GM19463 (cell line): ENCODE measurements at regions not wholly inside any gene's neighbourhood (a gene's known extent, or its start where the extent isn't known, plus 50 kb on each side); places are given as distances from the start of the nearest gene placed in this dataset.
"Not testable (repeated sequence)": the region's sequence is repeated elsewhere in the genome, so short reads cannot be mapped to it uniquely, and the experiment has no call there.

Source experiments
- ATAC-seq: cut with Tn5 transposase; IDR thresholded peaks from one replicate; pipeline ENCODE4 v1.9.1; 2021; ENCODE audit warnings: mild to moderate bottlenecking, moderate library complexity; ENCODE audit not compliant: unreplicated experiment

GRCh38 chr7:51593628-51594027 is 277.0 kb upstream of the COBL start:
- ATAC-seq: no peak

DNA sequence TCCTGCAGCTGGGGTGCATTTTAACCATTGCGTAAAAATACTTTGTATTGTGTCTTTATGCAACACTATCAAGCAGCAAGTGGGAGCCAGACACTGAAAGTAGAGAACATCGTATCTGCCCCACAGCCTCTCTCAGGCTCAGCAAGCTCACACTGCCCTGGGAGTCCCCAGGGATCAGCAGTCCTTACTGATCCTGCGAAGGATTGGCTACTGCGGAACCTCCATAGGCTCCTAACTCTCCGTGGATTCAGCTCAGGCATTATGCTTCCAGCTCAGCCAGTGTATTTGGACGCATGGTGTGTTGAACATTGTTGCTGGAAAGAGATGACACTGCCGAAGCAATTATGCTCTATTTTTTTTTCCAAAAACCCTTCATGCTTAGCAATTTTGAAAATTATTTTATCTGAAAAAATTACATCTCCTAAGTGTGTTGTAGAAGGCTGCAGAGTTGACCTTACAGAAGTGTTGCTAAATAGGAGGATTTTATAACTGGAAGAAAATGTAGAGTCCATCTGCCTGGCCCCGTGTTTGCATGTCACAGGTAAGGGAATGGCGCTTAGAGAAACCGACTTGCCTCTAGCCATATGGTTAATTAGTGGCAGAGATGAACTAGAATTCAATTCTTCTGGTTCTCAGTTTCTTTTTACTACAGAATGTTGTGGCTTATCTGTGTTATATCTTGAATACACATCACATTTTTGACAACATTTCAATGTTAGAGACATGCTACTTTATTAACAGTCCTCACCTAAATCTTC is 276.4 kb upstream of the COBL start:
- no peak for ATAC-seq

DNA sequence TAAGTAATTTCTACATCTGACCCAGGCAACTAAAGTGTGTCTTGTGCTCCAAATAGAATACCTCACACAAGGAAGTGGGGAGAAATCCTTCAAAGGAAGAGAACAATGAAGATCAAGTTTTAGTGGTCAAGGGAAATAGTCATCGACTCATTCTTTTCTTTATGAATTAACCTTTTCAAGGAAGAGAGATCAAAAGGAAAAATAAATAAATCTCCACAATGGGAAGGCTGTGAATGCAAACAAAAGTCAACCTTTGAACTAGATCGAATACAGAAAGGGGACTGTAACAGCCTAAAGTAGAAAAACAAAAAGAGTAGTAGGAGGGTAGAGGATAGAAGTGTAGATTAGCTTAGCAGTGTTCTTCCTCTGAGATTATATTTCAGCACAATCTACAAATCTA is 274.6 kb upstream of the COBL start:
- no peak for ATAC-seq

- ATAC-seq: no peak
These were observed 274.1 kb upstream of the COBL start for GRCh38 chr7:51590746-51591145.

GRCh38 chr7:51589111-51589510 is 272.5 kb upstream of the COBL start:
- no peak for ATAC-seq

DNA sequence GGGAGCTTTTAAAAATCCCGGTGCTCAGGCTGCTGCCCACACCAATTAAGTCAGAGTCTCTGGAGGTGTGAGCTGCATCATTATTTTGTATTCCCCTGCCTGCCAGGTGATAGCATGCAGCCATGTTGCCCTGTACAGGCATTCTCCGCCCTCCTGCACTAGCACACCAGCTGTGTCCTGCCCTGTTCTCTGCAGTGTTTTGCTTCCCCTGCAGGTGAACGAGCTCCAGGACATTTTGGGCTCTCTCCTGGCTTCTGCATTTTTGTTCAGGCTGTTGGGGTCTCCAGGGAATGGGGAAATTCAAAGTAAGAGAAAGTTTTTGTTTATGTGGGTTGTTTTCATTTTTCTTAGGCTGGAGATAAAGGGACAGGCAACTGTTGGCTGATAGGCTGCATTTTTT is 271.0 kb upstream of the COBL start:
- no peak for ATAC-seq

DNA sequence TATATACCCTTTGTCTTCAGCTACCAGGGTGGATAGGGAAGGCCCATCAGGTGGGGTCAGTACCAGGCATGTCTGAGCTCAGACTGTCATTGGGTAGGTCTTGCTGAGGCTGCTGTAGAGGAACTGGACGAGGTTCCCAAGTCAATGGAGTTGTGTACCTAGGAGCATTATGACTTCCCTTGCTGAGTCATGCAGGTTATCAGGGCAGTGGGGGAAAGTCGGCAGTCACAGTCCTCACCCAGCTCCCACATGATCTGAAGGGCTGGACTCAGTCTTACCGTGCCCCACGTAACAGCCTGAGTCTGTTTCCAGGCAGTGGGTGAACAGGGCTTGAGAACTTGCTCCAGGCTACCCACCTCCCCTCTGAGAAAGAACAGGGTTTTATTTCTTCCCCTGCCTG is 260.8 kb upstream of the COBL start:
- ATAC-seq: no peak

DNA sequence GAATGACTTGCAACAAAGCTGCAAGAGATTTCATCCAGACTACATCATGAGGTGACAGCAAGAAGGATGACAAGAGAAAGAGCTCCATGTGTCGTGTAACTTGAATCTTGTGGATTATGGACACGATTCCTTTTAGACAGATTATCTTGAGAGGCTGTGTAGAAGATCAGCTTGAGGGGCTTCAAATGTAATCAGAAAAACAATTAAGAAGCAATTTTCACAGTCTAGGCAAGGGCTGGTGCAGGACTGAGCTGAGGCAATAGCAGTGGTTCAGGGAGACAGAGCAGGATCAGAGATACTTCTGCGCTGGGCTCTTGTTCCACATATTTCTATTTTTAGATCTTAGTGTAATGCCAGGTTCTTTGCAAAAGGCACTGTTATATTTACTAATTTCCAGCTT is 253.0 kb upstream of the COBL start:
- ATAC-seq: no peak

DNA sequence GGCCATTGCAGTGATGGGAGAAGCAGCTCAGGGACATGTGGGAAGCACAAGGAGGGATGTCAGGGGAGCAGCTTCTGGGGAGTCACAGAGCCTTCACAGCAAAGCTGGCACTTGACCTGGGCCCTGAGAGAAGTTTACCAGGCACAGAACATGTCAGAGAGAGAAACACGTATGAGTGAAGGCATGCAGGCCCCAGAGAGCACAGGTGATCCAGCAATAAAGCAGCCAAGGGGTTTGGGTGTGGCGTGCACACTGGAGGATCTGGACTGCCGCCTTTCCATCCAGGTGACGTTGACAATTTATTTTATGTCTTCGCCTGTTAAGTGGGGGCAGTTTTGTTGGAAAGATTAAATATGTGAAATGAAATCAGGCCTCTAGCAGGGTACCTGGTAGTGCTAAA is 252.6 kb upstream of the COBL start:
- no peak for ATAC-seq

DNA sequence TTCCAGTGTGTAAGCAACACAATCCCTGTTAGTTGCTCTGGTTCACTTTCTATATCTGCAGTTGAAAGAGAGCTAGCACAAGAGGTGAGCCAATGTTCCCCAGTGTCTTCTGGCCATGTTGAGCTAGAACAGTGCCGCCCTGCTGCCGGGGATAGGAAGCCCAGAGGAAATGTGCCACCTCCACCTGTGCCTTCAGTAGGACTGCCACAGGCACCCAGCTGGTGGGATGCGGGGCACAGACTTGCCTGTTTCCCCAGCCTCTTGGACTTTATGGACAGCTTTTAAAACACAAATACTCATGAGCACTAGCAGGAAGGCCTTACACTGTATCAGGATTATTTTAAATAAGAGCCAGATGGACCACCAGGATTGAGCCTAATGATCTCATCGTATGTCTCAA is 234.5 kb upstream of the COBL start:
- ATAC-seq: no peak

DNA sequence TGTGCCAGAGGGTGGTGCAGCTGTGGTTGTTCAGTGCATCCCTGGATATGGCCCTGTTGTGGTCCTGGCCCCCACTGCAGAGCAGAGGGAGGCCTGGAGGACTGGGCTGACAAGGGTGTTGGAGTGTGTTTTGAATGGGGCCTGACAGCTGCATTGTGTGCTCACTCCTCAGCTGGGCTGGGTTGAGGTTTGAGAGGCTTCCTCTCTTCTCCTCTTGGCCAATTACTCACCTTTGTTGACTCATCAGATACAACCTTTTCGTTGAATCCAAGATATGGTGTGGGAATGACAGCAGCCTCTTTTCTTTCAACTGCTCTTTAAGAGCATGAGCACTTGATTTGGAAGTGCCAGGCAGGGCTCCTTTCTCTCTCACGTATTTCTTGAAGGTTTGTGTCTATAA is 228.5 kb upstream of the COBL start:
- no peak for ATAC-seq

DNA sequence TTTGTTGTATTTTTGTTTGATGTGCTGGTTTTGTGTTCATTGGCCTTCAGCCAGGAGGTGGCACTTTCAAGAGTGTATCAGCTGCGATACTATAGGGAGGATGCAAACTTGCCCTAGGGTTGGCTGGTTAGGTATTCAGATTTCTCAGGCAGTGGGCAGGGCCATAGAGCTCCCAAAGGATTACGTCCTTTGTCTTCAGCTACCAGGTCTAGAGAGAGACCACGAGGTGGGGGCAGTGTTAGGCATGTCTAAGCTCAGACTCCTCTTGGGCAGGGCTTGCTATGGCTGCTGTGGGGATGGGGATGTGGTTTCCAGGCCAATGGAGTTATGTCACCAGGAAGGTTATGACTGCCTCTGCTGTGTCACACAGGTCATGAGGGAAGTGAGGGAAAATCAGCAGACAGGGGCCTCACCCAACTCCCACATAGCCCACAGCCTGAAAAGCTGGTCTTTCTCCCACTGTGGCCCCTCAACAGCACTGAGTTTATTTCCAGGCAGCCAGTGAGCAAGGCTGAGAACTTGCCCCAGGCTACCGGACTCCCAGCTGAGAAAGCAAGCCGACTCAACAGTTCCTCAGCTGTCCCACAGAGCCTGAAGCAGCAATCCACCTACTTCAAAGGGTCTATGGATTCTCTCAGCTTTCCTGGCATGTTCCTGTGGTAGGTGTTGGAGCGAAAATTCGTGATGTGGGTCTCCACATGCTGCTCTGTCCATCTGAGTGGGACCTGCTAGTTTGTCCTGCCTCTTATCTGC is 227.4 kb upstream of the COBL start:
- ATAC-seq: no peak

GRCh38 chr7:51540906-51541305 is 224.3 kb upstream of the COBL start:
- ATAC-seq: not testable (repeated sequence)

GRCh38 chr7:51539840-51540239 is 223.2 kb upstream of the COBL start:
- no peak for ATAC-seq

- no peak for ATAC-seq
These were observed 211.6 kb upstream of the COBL start for GRCh38 chr7:51528172-51528571.

- ATAC-seq: no peak
These were observed 205.2 kb upstream of the COBL start for GRCh38 chr7:51521694-51522312.

- ATAC-seq: no peak
These were observed 204.4 kb upstream of the COBL start for GRCh38 chr7:51521054-51521453.

DNA sequence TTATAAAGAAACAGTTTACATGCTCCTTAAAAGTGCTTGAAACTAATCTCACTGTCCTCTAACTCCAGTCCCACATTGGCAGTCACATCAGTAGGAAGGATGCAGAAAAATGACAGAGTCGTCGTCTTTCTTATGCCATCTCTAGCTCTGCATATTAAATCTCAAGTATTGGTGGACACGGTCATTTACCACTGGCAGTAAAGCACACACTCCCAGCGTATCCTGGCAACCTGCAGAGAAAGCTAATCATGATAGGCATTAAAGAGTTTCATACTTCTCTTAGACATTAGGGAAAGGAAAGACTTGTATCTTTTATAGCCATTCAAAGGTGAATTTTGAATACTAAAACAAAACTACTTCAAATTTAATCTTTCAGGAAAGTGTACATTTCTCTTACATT is 202.0 kb upstream of the COBL start:
- no peak for ATAC-seq

GRCh38 chr7:51517187-51517586 is 200.6 kb upstream of the COBL start:
- no peak for ATAC-seq

DNA sequence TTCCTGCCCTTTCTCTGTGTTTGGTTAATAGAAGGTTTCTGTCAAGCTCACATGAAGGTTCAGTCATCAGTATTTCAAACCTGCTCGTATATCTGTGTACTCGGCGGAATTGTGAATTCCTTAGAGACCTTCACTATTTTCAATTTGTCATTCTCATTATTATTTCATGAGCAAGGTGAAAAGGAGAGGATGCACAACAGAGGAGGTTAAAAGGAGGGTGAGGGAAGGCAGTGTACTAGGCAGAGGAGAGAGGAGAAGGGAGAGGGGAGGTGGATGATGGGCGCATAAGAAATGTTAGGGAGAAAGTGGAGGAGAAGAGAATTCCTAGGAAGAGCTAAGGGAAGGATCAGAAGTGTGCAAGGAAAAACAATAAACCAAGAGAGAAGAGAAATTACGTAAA is 185.0 kb upstream of the COBL start:
- no peak for ATAC-seq

DNA sequence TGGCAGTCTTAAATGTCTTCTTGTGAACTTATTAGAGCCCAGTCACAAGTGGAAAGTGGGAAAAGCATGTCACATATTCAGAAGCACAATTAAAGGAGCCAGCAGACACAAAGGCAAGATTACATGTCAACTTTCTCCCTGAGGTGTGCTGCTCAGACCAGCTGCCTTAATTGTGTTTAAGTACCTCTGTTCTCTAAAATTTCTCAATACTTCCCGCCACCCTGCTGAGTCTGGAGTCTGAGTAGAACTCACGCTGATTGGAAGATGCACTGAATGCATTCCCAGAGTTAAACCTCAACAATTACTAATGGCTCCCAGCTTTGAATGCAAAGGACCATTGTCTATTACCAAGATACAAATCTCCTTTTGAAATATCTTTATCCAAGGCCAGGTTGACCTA is 166.4 kb upstream of the COBL start:
- ATAC-seq: no peak

DNA sequence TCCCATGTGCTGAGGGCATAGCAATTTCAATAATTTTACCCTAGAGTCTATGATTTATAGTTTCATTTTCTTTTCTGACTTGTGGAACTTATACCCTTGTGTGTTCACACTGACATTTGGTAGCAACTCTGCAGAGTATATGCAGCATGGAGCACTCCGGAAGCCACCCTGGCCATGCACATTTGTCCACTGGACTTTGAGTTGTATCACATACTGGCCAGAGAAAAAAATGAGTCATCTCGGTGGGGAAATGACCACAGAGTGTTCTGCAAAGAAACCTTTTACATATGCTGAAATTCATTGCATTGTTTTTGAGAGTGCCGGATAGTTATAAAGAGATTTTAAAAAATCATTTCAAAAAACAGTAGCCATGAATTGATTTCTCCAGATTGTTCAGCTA is 164.8 kb upstream of the COBL start:
- no peak for ATAC-seq
